CD14-positive monocyte (primary cell): ENCODE measurements at regions not wholly inside any gene's neighbourhood (a gene's known extent, or its start where the extent isn't known, plus 50 kb on each side); places are given as distances from the start of the nearest gene placed in this dataset.

Source experiments
- DNase-seq, 3 donors: peaks; one replicate each; pipeline ENCODE4 v3.0.0-alpha.2; 2011 to 2022
- H2AFZ ChIP-seq: 2 replicates; pipeline ENCODE4 v1.6.0; 2012; ENCODE audit warnings: mild to moderate bottlenecking, low read depth, low read length, inconsistent platforms; ENCODE audit not compliant: insufficient read depth, poor library complexity, severe bottlenecking
- H3K27ac ChIP-seq, 2 donors: 1 replicate in 1 of 2; 2 replicates in 1 of 2; pipeline ENCODE4 v1.5.1; 2012 to 2013; ENCODE audit warnings: low read length in 2 of 2, control low read depth in 1 of 2, inconsistent platforms in 1 of 2, low read depth in 1 of 2, mild to moderate bottlenecking in 1 of 2
- H3K27me3 ChIP-seq, 2 donors: one replicate each; pipeline versions ENCODE4 v1.6.0 to v1.6.1; 2011 to 2013; ENCODE audit warnings: low read length in 2 of 2; ENCODE audit not compliant: control insufficient read depth in 2 of 2, insufficient read depth in 2 of 2
- H3K36me3 ChIP-seq, 2 donors: replicated peaks in 1 of 2; 1 replicate in 1 of 2; 2 replicates in 1 of 2; pipeline versions ENCODE4 v1.5.1 to v1.6.1; 2012 to 2013; ENCODE audit warnings: low read length in 2 of 2, control low read depth in 1 of 2, inconsistent platforms in 1 of 2, mild to moderate bottlenecking in 1 of 2; ENCODE audit not compliant: insufficient read depth in 2 of 2, control insufficient read depth in 1 of 2
- H3K4me1 ChIP-seq, 2 donors: 1 replicate in 1 of 2; 2 replicates in 1 of 2; pipeline versions ENCODE4 v1.5.1 to v1.6.1; 2012 to 2013; ENCODE audit warnings: low read length in 2 of 2, control low read depth in 1 of 2, inconsistent platforms in 1 of 2, mild to moderate bottlenecking in 1 of 2, moderate library complexity in 1 of 2; ENCODE audit not compliant: insufficient read depth in 2 of 2, control insufficient read depth in 1 of 2
- H3K4me2 ChIP-seq: replicated peaks from 2 replicates; pipeline ENCODE3; 2012; ENCODE audit warnings: low read length, moderate library complexity, mild to moderate bottlenecking; ENCODE audit not compliant: poor library complexity, severe bottlenecking; ENCODE audit errors: extremely low read depth
- H3K4me3 ChIP-seq, 3 experiments: fragments of 200-600 bp in 1 of 3; sonication (generic) in 1 of 3; replicated peaks in 1 of 3; 1 replicate in 2 of 3; 2 replicates in 1 of 3; pipeline ENCODE4 v1.5.1; 2011 to 2013; ENCODE audit warnings: low read length in 3 of 3, mild to moderate bottlenecking in 3 of 3, control low read depth in 2 of 3, low read depth in 2 of 3, inconsistent platforms in 1 of 3, moderate library complexity in 1 of 3
- H3K79me2 ChIP-seq: 2 replicates; pipeline ENCODE4 v1.6.0; 2012; ENCODE audit warnings: mild to moderate bottlenecking, control low read depth, inconsistent platforms, low read length, moderate library complexity; ENCODE audit not compliant: insufficient read depth
- H3K9ac ChIP-seq: 2 replicates; pipeline ENCODE4 v1.6.0; 2017; ENCODE audit warnings: low read length, mild to moderate bottlenecking; ENCODE audit not compliant: insufficient read depth, poor library complexity, severe bottlenecking
- H3K9me3 ChIP-seq, 2 donors: replicated peaks in 1 of 2; 1 replicate in 1 of 2; 2 replicates in 1 of 2; pipeline versions ENCODE4 v1.5.1 to v1.6.1; 2012 to 2013; ENCODE audit warnings: low read length in 2 of 2, control low read depth in 1 of 2; ENCODE audit not compliant: control insufficient read depth in 1 of 2, insufficient read depth in 1 of 2
- H4K20me1 ChIP-seq: 2 replicates; pipeline ENCODE4 v1.6.0; 2012; ENCODE audit warnings: mild to moderate bottlenecking, low read length, control low read depth, moderate library complexity; ENCODE audit not compliant: insufficient read depth
- H3K27ac Mint-ChIP-seq, 7 donors: one replicate each; pipeline ENCODE4 v1.8.0; 2020; ENCODE audit warnings: mild to moderate bottlenecking in 7 of 7, mixed read lengths in 7 of 7, moderate library complexity in 6 of 7, inconsistent platforms in 2 of 7
- H3K27me3 Mint-ChIP-seq, 3 donors: one replicate each; pipeline ENCODE4 v1.8.0; 2021 to 2022; ENCODE audit warnings: low read depth in 3 of 3, mild to moderate bottlenecking in 3 of 3, mixed read lengths in 3 of 3, moderate library complexity in 3 of 3, inconsistent platforms in 1 of 3
- H3K36me3 Mint-ChIP-seq, 2 donors: one replicate each; pipeline ENCODE4 v1.8.0; 2020; ENCODE audit warnings: mixed read lengths in 2 of 2, inconsistent platforms in 1 of 2, mild to moderate bottlenecking in 1 of 2
- H3K4me1 Mint-ChIP-seq: one replicate; pipeline ENCODE4 v1.8.0; 2020; ENCODE audit warnings: mild to moderate bottlenecking, mixed read lengths
- H3K4me3 Mint-ChIP-seq, 2 donors: one replicate each; pipeline ENCODE4 v1.8.0; 2020; ENCODE audit warnings: mild to moderate bottlenecking in 2 of 2, mixed read lengths in 2 of 2, moderate library complexity in 1 of 2
- H3K9me3 Mint-ChIP-seq, 7 donors: one replicate each; pipeline ENCODE4 v1.8.0; 2020 to 2022; ENCODE audit warnings: mixed read lengths in 7 of 7, mild to moderate bottlenecking in 6 of 7, moderate library complexity in 6 of 7, inconsistent platforms in 2 of 7
- WGBS: methylation state at CpG from one replicate; pipeline ENCODE4 v1.1.5; 2013; ENCODE audit warnings: missing lambda C conversion rate; ENCODE audit not compliant: insufficient coverage; 5-methylcytosine and 5-hydroxymethylcytosine counted together
- intact Hi-C, 2 donors: fragments of 100-400 bp; cut with micrococcal nuclease; formaldehyde crosslinking; loops; one replicate each; pipeline versions ENCODE4 v1.15.0 to v1.15.1; 2023
- TF ChIP-seq, protein P1 (sequence below): fragments of 200-600 bp; IDR thresholded peaks from one replicate; pipeline ENCODE4 v1.8.0; 2022; ENCODE audit warnings: antibody characterized with exemption, mild to moderate bottlenecking

DNA sequence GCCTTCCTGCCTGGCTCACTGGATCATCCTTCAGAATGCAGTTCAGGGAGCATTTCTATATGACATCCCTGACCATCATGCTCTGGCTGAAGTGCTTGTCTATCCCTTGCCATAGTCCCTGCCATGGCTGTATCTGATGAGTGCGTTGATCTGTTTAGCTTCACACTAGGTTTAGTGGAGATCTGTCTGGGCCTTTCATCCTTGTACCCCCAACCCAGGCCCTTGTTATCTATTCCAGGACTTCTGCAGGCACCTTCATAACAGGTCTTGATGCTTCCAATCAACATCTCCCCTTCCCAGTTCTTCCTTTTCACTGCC lies 102.4 kb downstream of the QRSL1 start:
- Mint-ChIP-seq H3K27me3 (peaks cover 6 to 8% (median 8%) of the 10 kb centered on the region in 3 donors), H3K4me3 (no peak overlapping the region), H3K36me3 (no peaks in the 10 kb centered on the region), H3K4me1 (no peaks in the 10 kb centered on the region), H3K27ac (peak overlapping the region in 2 of 7 donors; percentile 19 to 52), H3K9me3 (peaks cover 0 to 12% (median 8%) of the 10 kb centered on the region in 7 donors)
- Histone ChIP-seq H3K4me3 (no peak overlapping the region), H3K4me1 (no peaks in the 10 kb centered on the region), H3K36me3 (no peaks in the 10 kb centered on the region), H3K4me2 (no peak overlapping the region), H3K9ac (no peak overlapping the region), H3K79me2 (no peaks in the 10 kb centered on the region), H2AFZ (no peak overlapping the region), H3K27me3 (no peaks in the 10 kb centered on the region), H3K27ac (no peak overlapping the region), H4K20me1 (no peaks in the 10 kb centered on the region), H3K9me3 (no peaks in the 10 kb centered on the region)
- no CpG with 5 or more reads among the region's 1 CpG for WGBS
- DNase-seq, result no peak
- intact Hi-C loops, result no loop called here
- TF ChIP-seq, protein P1, sequence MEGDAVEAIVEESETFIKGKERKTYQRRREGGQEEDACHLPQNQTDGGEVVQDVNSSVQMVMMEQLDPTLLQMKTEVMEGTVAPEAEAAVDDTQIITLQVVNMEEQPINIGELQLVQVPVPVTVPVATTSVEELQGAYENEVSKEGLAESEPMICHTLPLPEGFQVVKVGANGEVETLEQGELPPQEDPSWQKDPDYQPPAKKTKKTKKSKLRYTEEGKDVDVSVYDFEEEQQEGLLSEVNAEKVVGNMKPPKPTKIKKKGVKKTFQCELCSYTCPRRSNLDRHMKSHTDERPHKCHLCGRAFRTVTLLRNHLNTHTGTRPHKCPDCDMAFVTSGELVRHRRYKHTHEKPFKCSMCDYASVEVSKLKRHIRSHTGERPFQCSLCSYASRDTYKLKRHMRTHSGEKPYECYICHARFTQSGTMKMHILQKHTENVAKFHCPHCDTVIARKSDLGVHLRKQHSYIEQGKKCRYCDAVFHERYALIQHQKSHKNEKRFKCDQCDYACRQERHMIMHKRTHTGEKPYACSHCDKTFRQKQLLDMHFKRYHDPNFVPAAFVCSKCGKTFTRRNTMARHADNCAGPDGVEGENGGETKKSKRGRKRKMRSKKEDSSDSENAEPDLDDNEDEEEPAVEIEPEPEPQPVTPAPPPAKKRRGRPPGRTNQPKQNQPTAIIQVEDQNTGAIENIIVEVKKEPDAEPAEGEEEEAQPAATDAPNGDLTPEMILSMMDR, result no peak

DNA sequence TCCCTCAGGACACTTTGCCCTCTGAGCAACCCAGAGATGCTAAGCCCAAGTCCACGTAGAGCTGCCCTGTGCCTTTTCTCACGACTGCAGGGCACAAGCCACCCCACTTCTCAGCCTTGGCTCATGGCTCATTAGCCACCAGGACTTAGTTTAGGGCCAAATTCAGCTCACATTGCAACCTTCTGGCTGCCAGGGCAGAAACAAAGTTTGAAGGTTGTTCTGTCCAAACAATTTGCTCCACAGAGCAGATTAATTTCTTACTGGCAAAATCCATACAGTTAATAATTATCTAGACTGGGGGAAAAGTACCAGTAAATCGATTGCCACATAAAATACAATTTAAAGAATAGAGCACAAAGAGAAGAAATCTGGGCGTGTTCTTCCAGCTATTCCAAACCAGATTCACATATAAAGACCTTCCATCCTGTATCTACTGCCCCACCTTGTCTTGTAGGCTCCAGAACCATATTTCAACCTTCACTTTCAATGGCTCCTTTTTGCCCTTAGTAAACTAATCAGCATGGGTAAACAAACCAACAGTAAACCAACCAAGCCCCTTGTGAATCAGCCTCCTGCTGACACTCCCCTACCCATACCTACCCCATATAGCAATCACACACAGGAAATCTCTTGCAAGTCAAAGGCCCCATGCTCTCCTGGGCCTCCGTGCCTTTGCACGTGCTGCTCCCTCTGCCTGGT lies 101.9 kb downstream of the QRSL1 start:
- no peaks in the 10 kb centered on the region for H3K27me3 ChIP-seq
- Mint-ChIP-seq H3K27me3 (peaks cover 8% of the 10 kb centered on the region in 3 donors), H3K36me3 (no peaks in the 10 kb centered on the region), H3K4me1 (no peaks in the 10 kb centered on the region), H3K4me3 (no peak overlapping the region), H3K27ac (peak overlapping the region in 2 of 7 donors; percentile 19 to 52), H3K9me3 (peaks cover 0 to 11% (median 8%) of the 10 kb centered on the region in 7 donors)
- H3K4me3 ChIP-seq, result no peak overlapping the region
- H3K27ac ChIP-seq, result no peak overlapping the region
- no peaks in the 10 kb centered on the region for H3K9me3 ChIP-seq
- no peak for DNase-seq
- intact Hi-C loops, result no loop called here
- no peaks in the 10 kb centered on the region for H4K20me1 ChIP-seq
- no peaks in the 10 kb centered on the region for H3K4me1 ChIP-seq
- 85% methylated on average over 4 of the region's 6 CpGs for WGBS
- H2AFZ ChIP-seq, result no peak overlapping the region
- H3K4me2 ChIP-seq, result no peak overlapping the region
- no peak overlapping the region for H3K9ac ChIP-seq
- no peaks in the 10 kb centered on the region for H3K79me2 ChIP-seq
- no peaks in the 10 kb centered on the region for H3K36me3 ChIP-seq
- TF ChIP-seq, protein P1, result no peak
